Astrocyte (in vitro differentiated cells and primary cell): ENCODE measurements at regions not wholly inside any gene's neighbourhood (a gene's known extent, or its start where the extent isn't known, plus 50 kb on each side); places are given as distances from the start of the nearest gene placed in this dataset.

Source experiments
- DNase-seq: peaks from one replicate; pipeline ENCODE4 v3.0.0-alpha.2; 2010; ENCODE audit warnings: low read depth
- FAIRE-seq: peaks from 2 replicates; lab custom pipeline; 2011; peaks lifted over from hg19 to GRCh38; lab: Jason Lieb, UNC
- H2AFZ ChIP-seq: 2 replicates; pipeline ENCODE4 v1.6.0; 2012; ENCODE audit warnings: low read depth, low read length, inconsistent platforms
- H3K27ac ChIP-seq: 2 replicates; pipeline ENCODE4 v1.5.1; 2011; ENCODE audit warnings: low read depth, low read length, inconsistent platforms
- H3K27me3 ChIP-seq: 2 replicates; pipeline ENCODE4 v1.6.0; 2011; ENCODE audit warnings: low read length, inconsistent platforms; ENCODE audit not compliant: insufficient read depth
- H3K36me3 ChIP-seq: 2 replicates; pipeline ENCODE4 v1.5.1; 2011; ENCODE audit warnings: low read length, inconsistent platforms; ENCODE audit not compliant: insufficient read depth
- H3K4me1 ChIP-seq: 2 replicates; pipeline ENCODE4 v1.5.1; 2011; ENCODE audit warnings: low read length, inconsistent platforms; ENCODE audit not compliant: insufficient read depth
- H3K4me2 ChIP-seq: 2 replicates; pipeline ENCODE4 v1.6.0; 2012; ENCODE audit warnings: low read length, inconsistent platforms
- H3K4me3 ChIP-seq: 2 replicates; pipeline ENCODE4 v1.5.1; 2011; ENCODE audit warnings: low read depth, mild to moderate bottlenecking, low read length, inconsistent platforms; ENCODE audit not compliant: insufficient read depth
- H3K79me2 ChIP-seq: 2 replicates; pipeline ENCODE4 v1.6.0; 2012; ENCODE audit warnings: mild to moderate bottlenecking, low read length, inconsistent platforms; ENCODE audit not compliant: insufficient read depth
- H3K9ac ChIP-seq: 2 replicates; pipeline ENCODE4 v1.6.0; 2012; ENCODE audit warnings: mild to moderate bottlenecking, low read length, inconsistent platforms
- H3K9me3 ChIP-seq: 2 replicates; pipeline ENCODE4 v1.5.1; 2012; ENCODE audit warnings: low read depth, mild to moderate bottlenecking, low read length, inconsistent platforms; ENCODE audit not compliant: insufficient read depth
- H4K20me1 ChIP-seq: 2 replicates; pipeline ENCODE4 v1.6.0; 2012; ENCODE audit warnings: low read length, inconsistent platforms; ENCODE audit not compliant: insufficient read depth
- H3K27ac Mint-ChIP-seq: one replicate; pipeline ENCODE4 v1.8.0; 2021; ENCODE audit warnings: mild to moderate bottlenecking, mixed read lengths; ENCODE audit not compliant: unreplicated experiment
- H3K27me3 Mint-ChIP-seq: one replicate; pipeline ENCODE4 v1.8.0; 2021; ENCODE audit warnings: low read depth, mixed read lengths; ENCODE audit not compliant: unreplicated experiment
- H3K36me3 Mint-ChIP-seq: one replicate; pipeline ENCODE4 v1.8.0; 2021; ENCODE audit warnings: low read depth, mixed read lengths; ENCODE audit not compliant: unreplicated experiment
- H3K4me1 Mint-ChIP-seq: one replicate; pipeline ENCODE4 v1.8.0; 2021; ENCODE audit warnings: low read depth, mixed read lengths; ENCODE audit not compliant: unreplicated experiment
- H3K4me3 Mint-ChIP-seq: one replicate; pipeline ENCODE4 v1.8.0; 2021; ENCODE audit warnings: mild to moderate bottlenecking, moderate library complexity, mixed read lengths; ENCODE audit not compliant: unreplicated experiment
- H3K9me3 Mint-ChIP-seq: one replicate; pipeline ENCODE4 v1.8.0; 2021; ENCODE audit warnings: mild to moderate bottlenecking, mixed read lengths; ENCODE audit not compliant: unreplicated experiment
- CTCF ChIP-seq: IDR thresholded peaks from 2 replicates; pipeline ENCODE4 v1.5.1; 2011; ENCODE audit warnings: low read depth, mild to moderate bottlenecking, inconsistent platforms, low read length, moderate library complexity; ENCODE audit not compliant: insufficient read depth
- EZH2 ChIP-seq: IDR thresholded peaks from 2 replicates; pipeline ENCODE4 v1.6.1; 2012; ENCODE audit warnings: mild to moderate bottlenecking, low read length, inconsistent platforms; ENCODE audit not compliant: insufficient read depth

- Histone ChIP-seq H3K27me3 (no peaks in the 10 kb centered on the region), H3K36me3 (no peaks in the 10 kb centered on the region), H4K20me1 (no peaks in the 10 kb centered on the region), H2AFZ (no peak overlapping the region), H3K9ac (no peak overlapping the region), H3K4me1 (no peaks in the 10 kb centered on the region), H3K9me3 (no peaks in the 10 kb centered on the region), H3K79me2 (no peaks in the 10 kb centered on the region), H3K4me3 (no peak overlapping the region), H3K4me2 (no peak overlapping the region), H3K27ac (no peak overlapping the region)
- no peak for FAIRE-seq
- DNase-seq, result no peak
- Mint-ChIP-seq H3K27me3 (peaks cover 24% of the 10 kb centered on the region), H3K27ac (no peak overlapping the region), H3K9me3 (peaks cover 16% of the 10 kb centered on the region), H3K36me3 (peaks cover 2% of the 10 kb centered on the region), H3K4me1 (no peaks in the 10 kb centered on the region), H3K4me3 (no peak overlapping the region)
- TF ChIP-seq EZH2, result no peak
- no peak for TF ChIP-seq CTCF
Measured at GRCh38 chr14:104397956-104398355, 181.6 kb upstream of the C14orf180 start.

- no peaks in the 10 kb centered on the region for H3K36me3 ChIP-seq
- Mint-ChIP-seq H3K36me3 (peaks cover 2% of the 10 kb centered on the region), H3K9me3 (peaks cover 16% of the 10 kb centered on the region), H3K27me3 (peaks cover 27% of the 10 kb centered on the region), H3K27ac (no peak overlapping the region), H3K4me1 (no peaks in the 10 kb centered on the region), H3K4me3 (no peak overlapping the region)
- H3K4me2 ChIP-seq, result no peak overlapping the region
- H3K9ac ChIP-seq, result no peak overlapping the region
- DNase-seq (no peak), FAIRE-seq (no peak)
- H3K4me3 ChIP-seq, result no peak overlapping the region
- no peaks in the 10 kb centered on the region for H3K27me3 ChIP-seq
- no peak overlapping the region for H2AFZ ChIP-seq
- no peaks in the 10 kb centered on the region for H4K20me1 ChIP-seq
- TF ChIP-seq CTCF (no peak), EZH2 (no peak)
- no peaks in the 10 kb centered on the region for H3K79me2 ChIP-seq
- H3K9me3 ChIP-seq, result no peaks in the 10 kb centered on the region
- no peak overlapping the region for H3K27ac ChIP-seq
- no peaks in the 10 kb centered on the region for H3K4me1 ChIP-seq
Measured at GRCh38 chr14:104398656-104399055, 180.9 kb upstream of the C14orf180 start.

- H3K27ac Mint-ChIP-seq, result no peak overlapping the region
- Histone ChIP-seq H3K4me2 (no peak overlapping the region), H3K9me3 (no peaks in the 10 kb centered on the region), H3K4me1 (no peaks in the 10 kb centered on the region), H3K36me3 (no peaks in the 10 kb centered on the region), H4K20me1 (no peaks in the 10 kb centered on the region), H2AFZ (no peak overlapping the region), H3K4me3 (no peak overlapping the region), H3K9ac (no peak overlapping the region), H3K27ac (no peak overlapping the region), H3K79me2 (no peaks in the 10 kb centered on the region), H3K27me3 (no peaks in the 10 kb centered on the region)
- no peak overlapping the region for H3K4me3 Mint-ChIP-seq
- TF ChIP-seq EZH2 (no peak), CTCF (no peak)
- peaks cover 2% of the 10 kb centered on the region for H3K36me3 Mint-ChIP-seq
- H3K9me3 Mint-ChIP-seq, result peaks cover 16% of the 10 kb centered on the region
- FAIRE-seq, result no peak
- peaks cover 19% of the 10 kb centered on the region for H3K27me3 Mint-ChIP-seq
- DNase-seq, result no peak
- no peaks in the 10 kb centered on the region for H3K4me1 Mint-ChIP-seq
Measured at GRCh38 chr14:104399432-104400155, 180.0 kb upstream of the C14orf180 start.
